HL-60 (cell line): ENCODE measurements at regions not wholly inside any gene's neighbourhood (a gene's known extent, or its start where the extent isn't known, plus 50 kb on each side); places are given as distances from the start of the nearest gene placed in this dataset.
"Not testable (repeated sequence)": the region's sequence is repeated elsewhere in the genome, so short reads cannot be mapped to it uniquely, and the experiment has no call there.

Experiments used
- DNase-seq, 2 experiments: peaks; one replicate each; pipeline ENCODE4 v3.0.0-alpha.2; 2010 to 2020; ENCODE audit warnings: low read depth in 1 of 2, low spot score in 1 of 2
- H3K27ac ChIP-seq: fragments of 250-450 bp; sonication (Bioruptor Pico); replicated peaks from 2 replicates; pipeline ENCODE4 v1.5.1; 2020; ENCODE audit warnings: mild to moderate bottlenecking, moderate library complexity
- H3K27me3 ChIP-seq: fragments of 250-450 bp; sonication (Bioruptor Pico); 2 replicates; pipeline ENCODE4 v1.5.1; 2021; ENCODE audit warnings: mild to moderate bottlenecking, moderate library complexity; ENCODE audit not compliant: insufficient read depth, poor library complexity, severe bottlenecking
- H3K4me3 ChIP-seq: replicated peaks from 2 replicates; pipeline ENCODE4 v1.5.1; 2011; ENCODE audit warnings: mild to moderate bottlenecking, control low read depth, low read length; ENCODE audit not compliant: insufficient read depth
- CTCF ChIP-seq: IDR thresholded peaks from one replicate; pipeline ENCODE4 v1.5.1; 2011; ENCODE audit warnings: low read length, control low read depth, inconsistent platforms; ENCODE audit not compliant: insufficient read depth
- GABPA ChIP-seq: IDR thresholded peaks from 2 replicates; pipeline ENCODE4 v1.6.1; 2012; ENCODE audit warnings: low read depth
- POLR2AphosphoS5 ChIP-seq: IDR thresholded peaks from 2 replicates; pipeline ENCODE4 v1.6.1; 2012; ENCODE audit warnings: low read depth
- REST ChIP-seq: IDR thresholded peaks from 2 replicates; pipeline ENCODE4 v1.6.1; 2012; ENCODE audit warnings: low read depth; ENCODE audit not compliant: insufficient replicate concordance
- SPI1 ChIP-seq: IDR thresholded peaks from 2 replicates; pipeline ENCODE4 v1.6.1; 2012; ENCODE audit warnings: low read depth, mild to moderate bottlenecking, borderline replicate concordance

GRCh38 chr12:84411031-84411430, 501.6 kb downstream of the SLC6A15 start:
- no peak for DNase-seq
- no peak overlapping the region for H3K4me3 ChIP-seq
- H3K27ac ChIP-seq = no peak overlapping the region
- TF ChIP-seq GABPA (no peak), REST (no peak), SPI1 (no peak), POLR2AphosphoS5 (no peak), CTCF (no peak)
- no peaks in the 10 kb centered on the region for H3K27me3 ChIP-seq

- no peak for DNase-seq
- Histone ChIP-seq H3K27ac (no peak overlapping the region), H3K4me3 (no peak overlapping the region), H3K27me3 (no peaks in the 10 kb centered on the region)
- TF ChIP-seq POLR2AphosphoS5 (no peak), CTCF (no peak), REST (no peak), GABPA (no peak), SPI1 (no peak)
These were observed 503.7 kb downstream of the SLC6A15 start for GRCh38 chr12:84408936-84409335.

- DNase-seq = not testable (repeated sequence)
These were observed 505.9 kb downstream of the SLC6A15 start for GRCh38 chr12:84406720-84407119.

GRCh38 chr12:84397846-84398245, 514.8 kb downstream of the SLC6A15 start:
- Histone ChIP-seq H3K27me3 (no peaks in the 10 kb centered on the region), H3K4me3 (no peak overlapping the region), H3K27ac (no peak overlapping the region)
- DNase-seq = no peak
- TF ChIP-seq REST (no peak), GABPA (no peak), SPI1 (no peak), CTCF (no peak), POLR2AphosphoS5 (no peak)

More at GRCh38 chr12:84406720-84407119, 505.9 kb downstream of the SLC6A15 start:
- H3K27me3 ChIP-seq, H3K4me3 ChIP-seq, H3K27ac ChIP-seq: not testable (repeated sequence)
